Mucosa of descending colon (tissue), 3 donors: ENCODE measurements at regions not wholly inside any gene's neighbourhood (a gene's known extent, or its start where the extent isn't known, plus 50 kb on each side); places are given as distances from the start of the nearest gene placed in this dataset.

Experiments
- ATAC-seq: fragments of 200-7000 bp; cut with Tn5 transposase; one replicate; pipeline ENCODE4 v1.9.1; 2020; ENCODE audit warnings: mild to moderate bottlenecking, moderate library complexity
- DNase-seq, 3 donors: peaks; one replicate each; pipeline ENCODE4 v3.0.0-alpha.2; 2020
- H3K36me3 ChIP-seq: fragments of 200-600 bp; one replicate; pipeline ENCODE4 v1.8.0; 2021; ENCODE audit warnings: low read depth, mild to moderate bottlenecking
- H3K4me1 ChIP-seq: fragments of 200-600 bp; one replicate; pipeline ENCODE4 v1.8.0; 2021; ENCODE audit warnings: low read depth, mild to moderate bottlenecking
- H3K4me3 ChIP-seq: fragments of 200-600 bp; one replicate; pipeline ENCODE4 v1.8.0; 2021; ENCODE audit warnings: mild to moderate bottlenecking
- H3K9me3 ChIP-seq: fragments of 200-600 bp; one replicate; pipeline ENCODE4 v1.8.0; 2021; ENCODE audit warnings: mild to moderate bottlenecking
- intact Hi-C, 2 donors: fragments of 100-400 bp; cut with DNase I in 1 of 2; cut with micrococcal nuclease in 1 of 2; formaldehyde crosslinking; loops; one replicate each; pipeline versions ENCODE4 v1.11.0 to v1.11.1; 2022; cut with DNase I, micrococcal nuclease
- TF ChIP-seq, protein P1 (sequence below): fragments of 200-600 bp; IDR thresholded peaks from one replicate; pipeline ENCODE4 v1.8.0; 2022; ENCODE audit warnings: antibody characterized with exemption, mild to moderate bottlenecking
- donor health status: DM: no; HTN: no; CAD: no; lungs with moderate emphysema.
- donor health status: DM: no; HTN: no; CAD: no.
- donor health status: DM: no; HTN: yes; CAD: no.

DNA sequence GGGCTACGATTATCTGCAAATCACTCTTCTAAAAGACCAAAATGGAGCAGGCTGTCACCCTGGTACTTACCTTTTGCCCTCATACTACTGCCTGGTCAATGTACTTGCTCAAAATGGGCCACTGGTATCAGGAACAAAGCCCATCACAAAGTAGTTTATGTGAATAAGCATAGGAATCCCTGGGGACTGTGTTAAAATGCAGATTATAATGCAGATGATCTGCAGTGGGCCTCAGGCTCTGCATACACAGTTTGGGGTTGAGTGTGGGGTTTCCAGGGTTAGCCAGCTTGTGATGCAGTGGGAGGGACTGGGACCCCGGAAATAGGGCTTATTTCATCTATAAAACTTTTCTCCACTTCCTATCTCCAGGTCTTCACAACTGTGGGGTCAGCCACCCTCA lies 173.1 kb downstream of the HSD17B3 start:
- no peaks in the 10 kb centered on the region for H3K36me3 ChIP-seq
- no peaks in the 10 kb centered on the region for H3K9me3 ChIP-seq
- H3K4me3 ChIP-seq: no peak overlapping the region
- no peak for DNase-seq
- intact Hi-C loops: no loop called here
- H3K4me1 ChIP-seq: no peaks in the 10 kb centered on the region
- ATAC-seq: no peak
- TF ChIP-seq, protein P1, sequence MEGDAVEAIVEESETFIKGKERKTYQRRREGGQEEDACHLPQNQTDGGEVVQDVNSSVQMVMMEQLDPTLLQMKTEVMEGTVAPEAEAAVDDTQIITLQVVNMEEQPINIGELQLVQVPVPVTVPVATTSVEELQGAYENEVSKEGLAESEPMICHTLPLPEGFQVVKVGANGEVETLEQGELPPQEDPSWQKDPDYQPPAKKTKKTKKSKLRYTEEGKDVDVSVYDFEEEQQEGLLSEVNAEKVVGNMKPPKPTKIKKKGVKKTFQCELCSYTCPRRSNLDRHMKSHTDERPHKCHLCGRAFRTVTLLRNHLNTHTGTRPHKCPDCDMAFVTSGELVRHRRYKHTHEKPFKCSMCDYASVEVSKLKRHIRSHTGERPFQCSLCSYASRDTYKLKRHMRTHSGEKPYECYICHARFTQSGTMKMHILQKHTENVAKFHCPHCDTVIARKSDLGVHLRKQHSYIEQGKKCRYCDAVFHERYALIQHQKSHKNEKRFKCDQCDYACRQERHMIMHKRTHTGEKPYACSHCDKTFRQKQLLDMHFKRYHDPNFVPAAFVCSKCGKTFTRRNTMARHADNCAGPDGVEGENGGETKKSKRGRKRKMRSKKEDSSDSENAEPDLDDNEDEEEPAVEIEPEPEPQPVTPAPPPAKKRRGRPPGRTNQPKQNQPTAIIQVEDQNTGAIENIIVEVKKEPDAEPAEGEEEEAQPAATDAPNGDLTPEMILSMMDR: no peak

DNA sequence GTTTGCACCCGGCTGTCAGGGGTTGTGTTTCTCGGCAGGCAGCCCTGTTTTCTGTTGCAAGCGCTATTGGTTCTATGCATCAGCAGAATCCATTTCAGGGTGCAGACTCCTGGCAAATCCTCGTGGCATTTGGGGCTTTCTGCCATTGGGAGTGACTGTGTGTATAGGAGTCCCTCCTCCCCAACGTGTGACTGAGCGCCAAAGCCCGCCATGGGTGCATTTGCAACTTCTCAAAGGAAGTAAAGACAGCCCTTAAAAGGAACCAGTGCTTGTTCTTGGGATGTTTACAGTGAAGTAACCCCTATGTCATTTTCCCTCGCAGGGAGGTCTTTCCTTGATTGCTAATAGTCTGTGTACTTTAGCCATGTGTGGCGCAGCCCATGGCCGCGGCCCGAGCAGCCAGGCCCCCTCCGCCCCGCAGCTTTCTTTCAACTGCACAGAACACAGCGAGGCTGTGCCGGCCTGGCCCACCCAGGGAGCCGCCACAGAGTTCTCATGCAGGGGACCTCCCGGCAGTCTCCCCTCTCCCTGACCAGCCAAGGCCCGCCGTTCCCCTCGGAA lies 175.6 kb downstream of the HSD17B3 start:
- Histone ChIP-seq H3K4me1 (no peaks in the 10 kb centered on the region), H3K4me3 (no peak overlapping the region), H3K36me3 (no peaks in the 10 kb centered on the region), H3K9me3 (no peaks in the 10 kb centered on the region)
- intact Hi-C loops: no loop called here
- DNase-seq (peak in 1 of 3 donors; percentile 58), ATAC-seq (peak; percentile 50)
- TF ChIP-seq, protein P1: no peak

DNA sequence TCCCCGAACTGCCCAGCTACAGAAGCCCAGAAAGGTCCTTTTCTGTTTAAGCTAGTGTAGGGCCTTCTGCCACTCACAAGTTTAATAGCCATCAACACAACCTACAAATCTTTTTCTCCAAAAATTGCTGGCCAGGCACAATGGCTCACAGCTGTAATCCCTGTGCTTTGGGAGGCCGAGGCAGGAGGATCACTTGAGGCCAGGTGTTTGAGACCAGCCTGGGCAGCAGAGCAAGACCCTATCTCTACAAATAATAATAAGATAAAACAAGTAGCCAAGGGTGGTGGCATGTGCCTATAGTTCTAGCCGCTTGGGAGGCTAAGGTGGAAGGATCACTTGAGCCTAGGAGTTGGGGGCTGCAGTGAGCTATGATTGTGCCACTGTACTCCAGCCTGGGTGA lies 176.4 kb downstream of the HSD17B3 start:
- H3K36me3 ChIP-seq: no peaks in the 10 kb centered on the region
- ATAC-seq (no peak), DNase-seq (no peak)
- H3K9me3 ChIP-seq: no peaks in the 10 kb centered on the region
- no peaks in the 10 kb centered on the region for H3K4me1 ChIP-seq
- intact Hi-C loops: no loop called here
- TF ChIP-seq, protein P1: no peak
- no peak overlapping the region for H3K4me3 ChIP-seq

DNA sequence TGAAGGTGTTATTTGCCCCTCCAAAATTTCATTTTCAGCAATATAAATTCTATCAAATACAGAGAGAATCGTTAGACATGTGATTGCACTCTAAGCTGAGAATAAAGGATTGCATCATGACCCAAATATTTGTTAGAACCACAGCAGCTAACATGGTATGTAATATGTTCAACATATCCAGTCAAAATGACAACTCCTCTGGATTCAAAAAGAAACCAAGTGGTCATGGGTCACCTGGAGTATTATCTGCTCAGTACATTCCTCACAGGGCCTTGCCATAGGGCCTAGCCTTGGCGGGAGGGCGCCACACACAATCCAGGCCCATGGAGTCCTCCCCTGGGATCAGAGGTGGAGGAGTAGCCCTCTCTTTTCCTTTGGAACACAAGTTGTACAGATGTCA lies 179.2 kb downstream of the HSD17B3 start:
- Histone ChIP-seq H3K4me1 (no peaks in the 10 kb centered on the region), H3K9me3 (no peaks in the 10 kb centered on the region), H3K36me3 (no peaks in the 10 kb centered on the region), H3K4me3 (no peak overlapping the region)
- intact Hi-C loops: no loop called here
- TF ChIP-seq, protein P1: no peak
- DNase-seq (no peak), ATAC-seq (no peak)

DNA sequence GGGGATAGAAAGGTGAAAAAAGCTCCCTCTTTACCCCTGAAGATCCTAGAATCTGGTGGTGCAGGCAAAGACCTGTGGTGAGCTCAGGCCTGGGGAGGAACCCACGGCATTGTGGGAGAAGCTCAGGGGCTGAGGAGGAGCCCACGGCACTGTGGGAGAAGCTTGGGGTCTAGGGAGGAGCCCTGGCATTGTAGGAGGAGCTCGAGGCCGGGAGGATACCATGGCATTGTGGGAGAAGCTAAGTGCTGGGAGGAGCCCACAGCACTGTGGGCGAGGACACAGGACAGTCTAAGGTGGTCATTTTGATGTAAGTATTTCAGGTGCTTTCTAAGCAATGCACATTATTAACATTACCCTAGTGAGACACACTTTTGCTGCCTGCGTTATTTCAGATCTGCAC lies 179.7 kb downstream of the HSD17B3 start:
- Histone ChIP-seq H3K4me1 (no peaks in the 10 kb centered on the region), H3K36me3 (no peaks in the 10 kb centered on the region), H3K9me3 (no peaks in the 10 kb centered on the region), H3K4me3 (no peak overlapping the region)
- ATAC-seq (no peak), DNase-seq (no peak)
- intact Hi-C loops: no loop called here
- TF ChIP-seq, protein P1: no peak

DNA sequence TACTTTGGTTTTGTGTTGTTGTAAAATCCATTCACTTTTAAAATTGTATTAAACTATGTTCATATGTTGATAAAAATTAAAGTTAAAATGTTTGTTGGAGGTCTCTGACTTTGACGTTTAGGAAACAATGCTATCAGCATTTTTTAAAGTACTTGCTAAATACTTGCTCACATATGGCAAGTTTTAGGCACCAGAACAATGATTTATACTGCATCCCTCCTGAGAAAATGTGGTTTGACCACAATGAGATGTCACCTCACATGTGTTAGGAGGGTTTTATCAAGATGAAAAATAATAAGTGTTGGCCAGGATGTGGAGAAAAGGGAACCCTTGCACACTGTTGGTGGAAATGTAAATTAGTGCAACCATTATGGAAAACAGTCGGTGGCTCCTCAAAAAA lies 180.8 kb downstream of the HSD17B3 start:
- ATAC-seq (no peak), DNase-seq (no peak)
- Histone ChIP-seq H3K36me3 (no peaks in the 10 kb centered on the region), H3K9me3 (no peaks in the 10 kb centered on the region), H3K4me3 (no peak overlapping the region), H3K4me1 (peaks cover 4% of the 10 kb centered on the region)
- TF ChIP-seq, protein P1: no peak
- intact Hi-C loops: no loop called here
